Neural cell (in vitro differentiated cells): ENCODE measurements at regions not wholly inside any gene's neighbourhood (a gene's known extent, or its start where the extent isn't known, plus 50 kb on each side); places are given as distances from the start of the nearest gene placed in this dataset.

ENCODE experiments used
- CTCF ChIP-seq: fragments of 450-650 bp; IDR thresholded peaks from 2 replicates; pipeline ENCODE4 v1.5.1; 2014; ENCODE audit warnings: antibody characterized with exemption, mild to moderate bottlenecking, moderate library complexity; ENCODE audit not compliant: poor library complexity, severe bottlenecking
- EZH2 ChIP-seq: fragments of 200-600, 300-800 bp; shearing (Covaris generic), sonication (generic); IDR thresholded peaks from 2 replicates; pipeline ENCODE4 v1.6.1; 2014; ENCODE audit warnings: antibody characterized with exemption, low read length, borderline replicate concordance, mild to moderate bottlenecking; ENCODE audit not compliant: insufficient read depth, poor library complexity, severe bottlenecking
- MXI1 ChIP-seq: fragments of 450-650 bp; conservative IDR thresholded peaks from 2 replicates; pipeline ENCODE4 v1.6.1; 2014; ENCODE audit warnings: antibody characterized with exemption, mild to moderate bottlenecking; ENCODE audit not compliant: poor library complexity, severe bottlenecking
- POLR2AphosphoS5 ChIP-seq: IDR thresholded peaks from 2 replicates; pipeline ENCODE4 v1.6.1; 2012
- SMC3 ChIP-seq: fragments of 450-650 bp; conservative IDR thresholded peaks from 2 replicates; pipeline ENCODE4 v1.6.1; 2014; ENCODE audit warnings: antibody characterized with exemption, mild to moderate bottlenecking, moderate library complexity; ENCODE audit not compliant: poor library complexity
- TAF1 ChIP-seq: IDR thresholded peaks from 2 replicates; pipeline ENCODE4 v1.6.1; 2012; ENCODE audit warnings: low read depth

- TF ChIP-seq CTCF: no peak
- TF ChIP-seq TAF1: no peak
- TF ChIP-seq MXI1: no peak
- TF ChIP-seq EZH2: no peak
- no peak for TF ChIP-seq SMC3
- no peak for TF ChIP-seq POLR2AphosphoS5
Observed at GRCh38 chr4:41362621-41363383, 106.1 kb downstream of the UCHL1 start.
